HG03521 (cell line): ENCODE measurements at regions not wholly inside any gene's neighbourhood (a gene's known extent, or its start where the extent isn't known, plus 50 kb on each side); places are given as distances from the start of the nearest gene placed in this dataset.

Source experiments
- ATAC-seq: cut with Tn5 transposase; IDR thresholded peaks from one replicate; pipeline ENCODE4 v1.9.1; 2021; ENCODE audit warnings: mild to moderate bottlenecking, moderate library complexity; ENCODE audit not compliant: unreplicated experiment

GRCh38 chr5:91712718-91713117 lies 329.6 kb upstream of the ARRDC3 start:
- ATAC-seq: no peak

- no peak for ATAC-seq
These were observed 324.4 kb upstream of the ARRDC3 start for GRCh38 chr5:91707521-91707841.

- no peak for ATAC-seq
These were observed 323.8 kb upstream of the ARRDC3 start for GRCh38 chr5:91706785-91707520.

GRCh38 chr5:91703128-91703527 lies 320.0 kb upstream of the ARRDC3 start:
- no peak for ATAC-seq

- no peak for ATAC-seq
These were observed 316.3 kb upstream of the ARRDC3 start for GRCh38 chr5:91699429-91699828.

GRCh38 chr5:91691592-91691991 lies 308.5 kb upstream of the ARRDC3 start:
- no peak for ATAC-seq

- ATAC-seq: no peak
These were observed 307.8 kb upstream of the ARRDC3 start for GRCh38 chr5:91690921-91691320.

- no peak for ATAC-seq
These were observed 304.3 kb upstream of the ARRDC3 start for GRCh38 chr5:91687430-91687829.

- ATAC-seq: no peak
These were observed 301.5 kb upstream of the ARRDC3 start for GRCh38 chr5:91684625-91685024.

- ATAC-seq: no peak
These were observed 287.4 kb upstream of the ARRDC3 start for GRCh38 chr5:91670563-91670962.

GRCh38 chr5:91670122-91670521 lies 287.0 kb upstream of the ARRDC3 start:
- ATAC-seq: no peak

- no peak for ATAC-seq
These were observed 285.1 kb upstream of the ARRDC3 start for GRCh38 chr5:91668261-91668660.

GRCh38 chr5:91652678-91653077 lies 269.6 kb upstream of the ARRDC3 start:
- no peak for ATAC-seq

- ATAC-seq: no peak
These were observed 268.6 kb upstream of the ARRDC3 start for GRCh38 chr5:91651704-91652103.

- ATAC-seq: no peak
These were observed 262.2 kb upstream of the ARRDC3 start for GRCh38 chr5:91645347-91645746.

- no peak for ATAC-seq
These were observed 260.7 kb upstream of the ARRDC3 start for GRCh38 chr5:91643797-91644196.

GRCh38 chr5:91642581-91642980 lies 259.5 kb upstream of the ARRDC3 start:
- ATAC-seq: no peak

- no peak for ATAC-seq
These were observed 258.7 kb upstream of the ARRDC3 start for GRCh38 chr5:91641730-91642350.

- ATAC-seq: no peak
These were observed 256.6 kb upstream of the ARRDC3 start for GRCh38 chr5:91639744-91640143.

GRCh38 chr5:91638010-91638409 lies 254.9 kb upstream of the ARRDC3 start:
- no peak for ATAC-seq

- no peak for ATAC-seq
These were observed 253.0 kb upstream of the ARRDC3 start for GRCh38 chr5:91635950-91636734.

GRCh38 chr5:91632871-91633270 lies 249.8 kb upstream of the ARRDC3 start:
- no peak for ATAC-seq
